Osteoblast (primary cell): ENCODE measurements at regions not wholly inside any gene's neighbourhood (a gene's known extent, or its start where the extent isn't known, plus 50 kb on each side); places are given as distances from the start of the nearest gene placed in this dataset.

Source experiments
- DNase-seq: peaks from one replicate; pipeline ENCODE4 v3.0.0; 2011; ENCODE audit warnings: low spot score, mixed read lengths; ENCODE audit not compliant: insufficient read length; ENCODE audit errors: missing footprints
- H2AFZ ChIP-seq: 2 replicates; pipeline ENCODE4 v1.6.0; 2011; ENCODE audit warnings: mild to moderate bottlenecking, low read length
- H3K27ac ChIP-seq: 2 replicates; pipeline ENCODE4 v1.5.1; 2011; ENCODE audit warnings: mild to moderate bottlenecking, low read depth, low read length, moderate library complexity
- H3K27me3 ChIP-seq: 2 replicates; pipeline ENCODE4 v1.6.0; 2012; ENCODE audit warnings: mild to moderate bottlenecking, control low read depth, inconsistent platforms, low read length, moderate library complexity; ENCODE audit not compliant: insufficient read depth
- H3K36me3 ChIP-seq: 2 replicates; pipeline ENCODE4 v1.5.1; 2011; ENCODE audit warnings: mild to moderate bottlenecking, low read length, control low read depth, moderate library complexity; ENCODE audit not compliant: insufficient read depth
- H3K4me1 ChIP-seq: 2 replicates; pipeline ENCODE4 v1.5.1; 2011; ENCODE audit warnings: mild to moderate bottlenecking, low read length, control low read depth, moderate library complexity; ENCODE audit not compliant: insufficient read depth
- H3K4me2 ChIP-seq: 2 replicates; pipeline ENCODE4 v1.6.0; 2011; ENCODE audit warnings: mild to moderate bottlenecking, low read length; ENCODE audit not compliant: insufficient read depth
- H3K4me3 ChIP-seq: fragments of 200-600 bp; sonication (generic); 3 replicates; pipeline ENCODE4 v1.5.1; 2012; ENCODE audit warnings: mild to moderate bottlenecking, low read length, inconsistent platforms; ENCODE audit not compliant: insufficient read depth
- H3K79me2 ChIP-seq: 2 replicates; pipeline ENCODE4 v1.6.0; 2012; ENCODE audit warnings: mild to moderate bottlenecking, low read length, control low read depth, inconsistent platforms; ENCODE audit not compliant: insufficient read depth
- H3K9me3 ChIP-seq: 2 replicates; pipeline ENCODE4 v1.5.1; 2011; ENCODE audit warnings: low read depth, low read length, control low read depth
- H4K20me1 ChIP-seq: 2 replicates; pipeline ENCODE4 v1.6.0; 2012; ENCODE audit warnings: mild to moderate bottlenecking, low read length, control low read depth; ENCODE audit not compliant: insufficient read depth
- TF ChIP-seq, protein P1 (sequence below): IDR thresholded peaks from 2 replicates; pipeline ENCODE4 v1.5.1; 2011; ENCODE audit warnings: mild to moderate bottlenecking, low read depth, low read length, moderate library complexity; ENCODE audit errors: extremely low read depth

GRCh38 chr7:25656071-25656470 is 427.8 kb upstream of the NPVF start:
- H3K36me3 ChIP-seq: no peaks in the 10 kb centered on the region
- no peak overlapping the region for H3K4me2 ChIP-seq
- H3K4me3 ChIP-seq: no peak overlapping the region
- no peak overlapping the region for H2AFZ ChIP-seq
- no peak overlapping the region for H3K27ac ChIP-seq
- TF ChIP-seq, protein P1, sequence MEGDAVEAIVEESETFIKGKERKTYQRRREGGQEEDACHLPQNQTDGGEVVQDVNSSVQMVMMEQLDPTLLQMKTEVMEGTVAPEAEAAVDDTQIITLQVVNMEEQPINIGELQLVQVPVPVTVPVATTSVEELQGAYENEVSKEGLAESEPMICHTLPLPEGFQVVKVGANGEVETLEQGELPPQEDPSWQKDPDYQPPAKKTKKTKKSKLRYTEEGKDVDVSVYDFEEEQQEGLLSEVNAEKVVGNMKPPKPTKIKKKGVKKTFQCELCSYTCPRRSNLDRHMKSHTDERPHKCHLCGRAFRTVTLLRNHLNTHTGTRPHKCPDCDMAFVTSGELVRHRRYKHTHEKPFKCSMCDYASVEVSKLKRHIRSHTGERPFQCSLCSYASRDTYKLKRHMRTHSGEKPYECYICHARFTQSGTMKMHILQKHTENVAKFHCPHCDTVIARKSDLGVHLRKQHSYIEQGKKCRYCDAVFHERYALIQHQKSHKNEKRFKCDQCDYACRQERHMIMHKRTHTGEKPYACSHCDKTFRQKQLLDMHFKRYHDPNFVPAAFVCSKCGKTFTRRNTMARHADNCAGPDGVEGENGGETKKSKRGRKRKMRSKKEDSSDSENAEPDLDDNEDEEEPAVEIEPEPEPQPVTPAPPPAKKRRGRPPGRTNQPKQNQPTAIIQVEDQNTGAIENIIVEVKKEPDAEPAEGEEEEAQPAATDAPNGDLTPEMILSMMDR: no peak
- no peaks in the 10 kb centered on the region for H3K27me3 ChIP-seq
- no peaks in the 10 kb centered on the region for H3K4me1 ChIP-seq
- H4K20me1 ChIP-seq: no peaks in the 10 kb centered on the region
- no peak for DNase-seq
- H3K79me2 ChIP-seq: no peaks in the 10 kb centered on the region
- no peaks in the 10 kb centered on the region for H3K9me3 ChIP-seq

DNA sequence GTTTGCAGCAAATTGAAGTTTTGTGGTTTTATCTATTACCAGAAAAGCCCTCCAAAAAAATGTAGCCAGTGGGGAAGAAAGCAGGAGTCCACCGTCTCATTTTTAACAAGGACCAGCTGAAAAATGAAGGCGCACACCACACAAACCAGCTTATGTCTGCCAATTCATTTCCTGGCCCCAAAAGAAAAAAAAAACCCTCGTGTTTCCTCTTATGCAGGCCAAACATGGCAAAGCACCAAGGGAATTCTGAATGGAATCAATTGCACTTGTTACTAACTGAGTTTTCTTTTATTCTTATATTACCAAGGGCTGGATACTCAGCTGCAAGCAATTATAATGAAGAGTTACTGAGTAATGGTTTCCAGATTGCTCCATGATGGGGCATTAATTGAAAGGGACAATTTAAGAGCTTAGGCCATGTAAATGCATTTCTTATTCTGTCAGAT is 428.3 kb upstream of the NPVF start:
- Histone ChIP-seq H2AFZ (no peak overlapping the region), H3K4me2 (no peak overlapping the region), H3K36me3 (no peaks in the 10 kb centered on the region), H3K9me3 (no peaks in the 10 kb centered on the region), H4K20me1 (no peaks in the 10 kb centered on the region), H3K27ac (no peak overlapping the region), H3K4me3 (no peak overlapping the region), H3K79me2 (no peaks in the 10 kb centered on the region), H3K27me3 (no peaks in the 10 kb centered on the region), H3K4me1 (no peaks in the 10 kb centered on the region)
- no peak for DNase-seq
- TF ChIP-seq, protein P1: no peak

DNA sequence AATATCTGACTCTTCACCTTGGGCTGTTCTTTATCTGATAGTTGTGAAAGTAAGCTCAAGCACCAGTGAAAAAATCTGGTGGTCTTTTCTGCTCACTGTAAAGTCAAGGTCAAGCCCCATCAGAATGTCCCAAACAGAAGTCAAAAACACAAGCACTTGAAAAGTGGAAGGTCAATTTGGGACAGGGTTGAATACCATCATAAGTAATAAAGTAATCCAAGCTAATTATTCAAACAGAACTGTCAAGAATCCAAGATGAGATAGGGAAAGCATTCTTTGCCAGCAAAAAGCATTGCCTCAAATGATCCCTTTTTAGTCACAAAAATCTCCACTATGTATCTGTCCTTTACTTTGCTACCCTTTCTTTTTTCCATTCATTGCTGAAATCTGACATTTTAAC is 430.1 kb upstream of the NPVF start:
- Histone ChIP-seq H3K4me2 (no peak overlapping the region), H2AFZ (no peak overlapping the region), H3K4me3 (no peak overlapping the region), H3K27ac (no peak overlapping the region), H3K9me3 (no peaks in the 10 kb centered on the region), H4K20me1 (no peaks in the 10 kb centered on the region), H3K4me1 (no peaks in the 10 kb centered on the region), H3K79me2 (no peaks in the 10 kb centered on the region), H3K36me3 (no peaks in the 10 kb centered on the region), H3K27me3 (no peaks in the 10 kb centered on the region)
- DNase-seq: no peak
- TF ChIP-seq, protein P1: no peak

DNA sequence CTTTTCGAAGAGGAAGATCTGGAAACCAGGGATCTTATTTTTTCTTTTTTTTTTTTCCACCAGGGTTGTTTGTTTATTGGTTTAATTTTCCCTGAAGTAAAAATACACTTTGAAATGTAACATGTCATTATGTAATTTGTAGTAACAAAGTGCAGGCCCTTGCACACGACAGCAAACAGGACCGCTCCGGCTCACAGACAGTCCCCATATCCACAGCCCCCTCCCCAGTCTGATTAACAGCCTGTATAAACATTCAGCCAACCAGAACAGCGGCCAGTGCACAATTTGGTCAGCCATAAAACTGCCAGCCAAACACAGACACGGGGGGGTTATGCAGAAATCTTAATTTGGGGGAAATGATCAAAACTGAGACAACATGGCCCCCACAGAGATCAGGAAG is 431.6 kb upstream of the NPVF start:
- H3K27ac ChIP-seq: no peak overlapping the region
- no peak overlapping the region for H3K4me2 ChIP-seq
- no peaks in the 10 kb centered on the region for H3K27me3 ChIP-seq
- no peaks in the 10 kb centered on the region for H3K36me3 ChIP-seq
- no peaks in the 10 kb centered on the region for H4K20me1 ChIP-seq
- H3K9me3 ChIP-seq: no peaks in the 10 kb centered on the region
- no peak overlapping the region for H3K4me3 ChIP-seq
- no peak overlapping the region for H2AFZ ChIP-seq
- H3K79me2 ChIP-seq: no peaks in the 10 kb centered on the region
- DNase-seq: no peak
- H3K4me1 ChIP-seq: no peaks in the 10 kb centered on the region
- TF ChIP-seq, protein P1: no peak
